ENCODE measurements at regions not wholly inside any gene's neighbourhood (a gene's known extent, or its start where the extent isn't known, plus 50 kb on each side); places are given as distances from the start of the nearest gene placed in this dataset.
A peak's percentile ranks its signal among the peaks of the same experiment; 100 is the strongest.
"Not testable (repeated sequence)": the region's sequence is repeated elsewhere in the genome, so short reads cannot be mapped to it uniquely, and the experiment has no call there.

DNA sequence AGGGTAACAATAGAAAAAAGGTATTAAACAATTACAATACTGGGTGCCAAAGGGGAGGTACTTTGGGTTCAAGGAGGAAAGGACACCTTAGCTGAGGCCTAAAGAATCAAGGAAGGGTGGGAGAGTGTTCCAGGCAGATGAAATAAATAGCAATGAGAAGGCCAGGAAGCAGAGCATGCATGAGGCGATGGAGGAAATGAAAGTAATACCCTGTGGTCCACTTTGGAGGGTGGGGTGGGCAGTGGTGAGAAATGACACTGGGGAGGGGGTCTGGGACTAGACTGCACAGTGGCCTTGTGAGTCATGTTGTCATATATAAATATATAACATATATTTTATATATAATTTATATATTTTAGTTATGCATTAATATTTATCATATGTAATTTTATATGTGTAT, 55.9 kb downstream of the BHLHE40 start:
- no peak for DNase-seq (ENCODE audit: low read depth in 2 of 2)

DNA sequence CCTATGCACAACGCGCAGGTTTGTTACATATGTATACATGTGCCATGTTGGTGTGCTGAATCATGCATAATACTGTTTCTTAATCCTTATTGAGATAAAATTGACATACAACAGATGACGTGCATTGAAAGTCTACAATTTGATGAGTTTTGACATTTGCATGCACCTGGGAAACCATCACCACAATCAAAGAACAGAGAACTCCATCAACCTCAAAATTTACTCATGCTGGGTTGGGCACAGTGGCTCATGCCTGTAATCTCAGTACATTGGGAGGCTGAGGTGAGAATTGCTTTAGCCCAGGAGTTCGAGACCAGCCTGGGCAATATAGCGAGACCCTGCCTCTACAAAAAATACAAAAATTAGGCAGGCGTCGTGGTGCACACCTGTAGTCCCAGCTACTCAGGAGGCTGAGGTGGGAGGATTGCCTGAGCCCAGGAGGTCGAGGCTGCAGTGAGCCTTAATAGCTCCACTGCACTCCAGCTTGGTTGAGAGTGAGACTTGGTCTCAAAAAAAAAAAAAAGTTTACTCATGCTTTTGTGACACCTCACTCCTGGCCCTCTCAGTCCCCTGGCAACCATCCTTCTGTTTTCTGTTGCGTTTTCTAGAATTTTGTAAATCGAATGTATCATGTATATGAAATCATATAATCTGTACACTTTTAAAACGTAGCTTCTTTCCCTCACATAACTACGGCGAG, 56.6 kb downstream of the BHLHE40 start:
- DNase-seq (ENCODE audit: low read depth in 2 of 2), result no peak

DNA sequence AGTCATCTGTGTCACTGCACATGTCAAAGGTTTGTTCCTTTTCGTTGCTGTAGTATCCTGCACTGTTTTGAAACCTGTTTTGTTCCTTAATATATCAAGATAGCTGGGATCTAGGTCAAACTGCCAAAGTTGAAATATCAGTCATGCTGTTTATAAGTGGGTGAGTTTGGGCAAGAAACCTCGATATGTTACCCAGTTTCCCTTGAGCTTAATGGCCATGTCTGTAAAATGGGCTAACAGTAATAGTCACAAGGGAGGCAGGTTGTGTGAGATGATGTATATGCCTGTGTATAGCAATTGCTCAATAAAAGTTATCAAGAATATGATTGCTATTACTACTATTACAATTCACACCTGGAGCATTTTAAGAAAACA, 57.1 kb downstream of the BHLHE40 start:
- no peak for DNase-seq (ENCODE audit: low read depth in 2 of 2)

DNA sequence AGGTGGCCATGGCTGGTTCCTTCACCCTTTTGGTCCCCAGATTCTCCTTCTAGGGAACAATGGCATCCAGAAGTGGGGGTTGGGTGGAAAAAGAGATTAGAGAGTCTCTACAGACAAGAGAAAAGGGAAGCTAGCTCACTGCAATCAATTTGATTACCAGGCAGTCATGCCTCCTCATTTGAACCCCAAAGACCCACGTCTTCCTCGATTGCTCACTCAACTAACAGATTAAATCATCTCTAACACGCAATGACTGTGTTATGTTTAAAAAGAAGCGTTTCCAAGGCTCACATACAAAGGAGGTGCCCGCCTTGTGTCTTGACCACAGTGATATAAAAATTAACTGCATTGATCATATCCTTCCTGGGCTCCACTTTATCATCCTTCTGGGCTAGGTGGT, 57.6 kb downstream of the BHLHE40 start:
- DNase-seq (ENCODE audit: low read depth in 2 of 2), result no peak

DNA sequence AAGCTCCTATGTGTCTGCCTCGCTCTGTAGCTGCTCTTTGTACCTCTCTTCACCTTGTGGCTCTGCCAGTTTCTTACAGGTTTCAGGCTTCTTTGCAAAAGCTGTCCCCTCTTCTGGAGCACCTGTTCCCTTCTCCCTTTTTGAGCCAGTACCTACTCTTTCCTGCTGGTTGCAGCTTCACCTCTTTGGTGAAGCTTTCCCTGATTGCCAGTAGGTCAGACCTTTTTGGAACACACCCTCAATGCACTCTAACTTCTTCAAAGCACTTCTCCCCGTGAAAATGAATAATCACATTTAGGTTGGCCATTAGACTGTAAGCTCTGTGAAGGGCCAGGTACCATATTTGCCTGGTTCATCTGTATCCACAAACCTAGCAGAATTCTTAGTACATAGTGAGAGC, 60.3 kb downstream of the BHLHE40 start:
- DNase-seq (ENCODE audit: low read depth in 2 of 2), result no peak

DNA sequence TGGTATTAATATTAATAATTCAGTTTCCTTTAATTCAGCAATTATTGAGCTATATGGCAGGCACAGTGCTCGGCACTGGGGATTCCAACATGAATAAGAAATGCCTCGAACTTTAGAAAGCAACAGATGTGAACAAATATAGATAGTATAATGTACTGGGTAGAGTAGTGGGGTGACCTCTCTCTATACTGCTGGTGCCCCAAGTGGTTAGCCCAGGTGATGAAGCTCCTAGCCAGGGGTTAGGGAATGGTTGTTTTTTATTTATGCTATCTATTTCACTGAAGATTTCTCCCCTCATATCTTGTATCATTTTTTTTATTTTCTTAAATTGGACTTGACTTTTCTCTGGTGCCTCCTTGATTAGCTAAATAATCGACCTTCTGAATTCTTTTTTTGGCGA, 62.1 kb downstream of the BHLHE40 start:
- DNase-seq (ENCODE audit: low read depth in 2 of 2), result no peak

DNA sequence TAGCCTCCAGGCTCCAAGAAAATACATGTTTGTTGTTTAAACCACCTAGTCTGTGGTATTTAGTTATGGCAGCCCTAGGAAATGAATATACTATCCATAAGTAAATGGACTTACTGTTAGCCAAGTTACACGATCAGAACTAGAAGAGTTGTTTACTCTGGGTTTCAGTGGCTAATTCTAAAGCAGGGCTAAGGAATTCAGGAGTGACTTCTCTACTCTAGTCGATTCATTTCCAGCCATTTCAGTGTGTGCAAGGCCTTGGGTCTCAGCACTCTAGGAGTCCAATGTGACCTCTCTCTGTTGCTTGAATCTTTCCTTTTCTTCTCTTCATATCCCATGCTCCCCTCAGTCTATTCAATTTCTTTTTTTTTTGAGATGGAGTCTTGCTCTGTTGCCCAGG, 66.7 kb downstream of the BHLHE40 start:
- DNase-seq (ENCODE audit: low read depth in 2 of 2), result no peak

DNA sequence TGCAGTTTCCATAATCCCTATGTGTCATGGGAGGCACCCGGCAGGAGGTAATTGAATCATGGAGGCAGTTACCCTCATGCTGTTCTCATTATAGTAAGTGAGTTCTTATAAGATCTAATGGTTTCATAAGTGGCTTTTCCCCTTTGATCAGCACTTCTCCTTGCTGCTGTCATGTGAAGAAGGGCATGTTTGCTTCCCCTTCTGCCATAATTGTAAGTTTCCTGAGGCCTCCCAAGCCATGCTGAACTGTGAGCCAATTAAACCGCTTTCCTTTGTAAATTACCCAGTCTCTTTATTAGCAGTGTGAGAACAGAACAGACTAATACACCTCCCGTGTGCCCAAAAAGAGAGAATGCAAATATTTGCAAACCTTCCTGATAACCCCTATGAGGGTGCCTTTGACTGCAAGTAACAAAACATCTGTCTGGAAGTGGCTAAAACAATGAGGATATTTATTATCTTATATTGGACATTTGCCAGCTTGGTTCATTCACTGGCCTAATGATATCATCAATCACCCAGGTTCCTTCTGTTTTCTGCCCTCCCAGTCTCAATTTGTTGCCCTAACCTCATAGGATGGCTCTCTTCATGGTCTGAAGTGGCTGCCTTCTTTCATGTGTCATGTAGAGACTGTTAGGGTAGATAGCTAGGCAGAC, 68.7 kb downstream of the BHLHE40 start:
- DNase-seq (ENCODE audit: low read depth in 2 of 2), result no peak

DNA sequence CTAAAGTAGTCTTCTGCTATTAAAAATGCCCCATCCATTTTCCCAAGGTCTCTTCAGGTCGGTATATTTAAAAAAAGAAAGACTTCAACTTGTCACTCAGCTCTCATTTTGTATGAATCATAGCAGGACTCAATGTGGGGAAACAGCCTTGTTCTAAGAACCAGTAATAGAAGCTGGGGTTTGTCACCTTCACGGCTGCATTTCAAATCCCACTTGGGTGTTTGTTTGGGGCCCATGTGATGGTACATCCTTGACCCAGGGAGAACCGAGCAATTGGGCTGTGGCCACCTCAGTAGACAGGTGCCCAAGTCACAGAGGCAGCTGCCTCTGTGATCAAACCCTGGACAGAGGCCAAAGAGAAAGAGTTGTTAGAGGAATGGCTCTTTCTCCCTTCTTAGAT, 70.3 kb upstream of the ARL8B start:
- DNase-seq (ENCODE audit: low read depth in 2 of 2), result no peak

DNA sequence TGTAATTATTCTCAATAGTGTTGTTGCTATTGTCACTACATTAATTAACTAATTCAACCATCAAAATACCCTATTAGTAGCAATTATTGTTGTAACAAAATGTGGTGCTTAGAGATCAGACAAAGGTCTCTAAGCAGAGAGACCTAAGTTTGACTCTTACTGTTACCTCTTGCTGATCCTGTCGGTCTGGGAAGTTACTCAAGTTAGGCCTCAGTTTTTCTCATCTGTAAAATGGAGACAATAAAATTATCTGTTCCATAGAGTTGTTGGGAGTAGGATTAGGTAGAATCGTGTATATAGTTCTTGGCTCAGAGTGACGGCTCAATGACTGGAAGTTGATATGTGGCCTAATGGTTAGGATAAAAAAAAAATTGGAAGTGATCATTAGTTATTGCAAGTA, 69.8 kb upstream of the ARL8B start:
- no peak for DNase-seq (ENCODE audit: low read depth in 2 of 2)

DNA sequence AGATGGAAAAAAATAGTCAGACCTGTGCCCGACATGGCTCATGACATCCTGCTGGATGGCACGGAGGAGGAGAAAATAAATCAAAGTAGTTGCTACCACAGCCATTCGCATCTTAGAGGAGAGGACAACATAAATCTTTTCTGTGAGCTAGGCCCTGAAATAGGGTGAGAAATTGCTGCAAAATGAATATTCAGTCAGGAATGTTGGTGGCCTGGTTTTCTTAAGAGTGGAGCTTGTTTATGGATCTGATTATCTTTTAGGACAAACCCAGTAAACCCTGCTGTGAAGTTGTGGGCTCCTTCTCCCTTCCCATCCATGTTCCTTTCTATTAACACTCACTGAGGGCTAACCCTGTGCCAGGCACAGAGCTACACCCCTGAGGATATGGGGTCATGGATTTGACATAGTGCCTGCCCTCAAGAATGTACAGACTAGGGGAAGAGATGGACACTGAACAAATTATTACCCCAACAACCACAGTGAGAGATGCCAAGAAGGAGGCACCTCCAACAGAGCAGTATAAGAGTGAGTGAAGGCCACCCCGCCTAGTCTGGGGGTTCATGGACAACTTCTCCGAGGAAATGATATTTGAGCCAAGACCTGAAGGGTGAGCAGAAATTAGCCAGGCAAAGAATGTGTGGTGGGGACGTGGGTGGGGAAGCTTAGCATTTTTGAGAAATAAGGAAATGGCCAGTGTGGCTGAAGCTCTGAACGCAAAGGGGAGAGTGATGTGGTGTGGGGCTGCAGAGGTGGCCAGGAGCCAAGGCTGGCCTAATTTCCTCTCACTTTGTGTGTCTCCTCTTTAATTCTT, 68.9 kb upstream of the ARL8B start:
- DNase-seq (ENCODE audit: low read depth in 2 of 2), result no peak

DNA sequence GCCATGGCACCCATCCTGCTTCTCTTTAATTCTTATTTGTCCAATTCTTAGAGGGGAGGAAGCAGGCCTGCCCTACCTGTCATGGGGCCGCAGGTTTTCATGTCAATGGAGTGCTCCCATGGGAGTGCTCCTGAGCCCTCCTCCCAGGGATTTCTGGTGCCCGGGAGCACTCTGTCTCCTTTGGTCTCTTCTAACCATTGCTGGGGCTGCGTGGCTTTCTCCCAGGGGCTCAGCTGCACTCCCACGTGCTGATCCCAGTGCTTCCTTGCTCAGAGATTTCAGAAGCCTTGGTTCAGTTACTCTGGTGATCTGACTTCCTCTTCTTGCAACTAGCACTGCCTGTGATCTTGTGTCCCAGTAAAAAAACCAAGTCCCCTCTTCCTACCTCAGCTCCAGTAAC, 68.0 kb upstream of the ARL8B start:
- DNase-seq (ENCODE audit: low read depth in 2 of 2), result no peak

DNA sequence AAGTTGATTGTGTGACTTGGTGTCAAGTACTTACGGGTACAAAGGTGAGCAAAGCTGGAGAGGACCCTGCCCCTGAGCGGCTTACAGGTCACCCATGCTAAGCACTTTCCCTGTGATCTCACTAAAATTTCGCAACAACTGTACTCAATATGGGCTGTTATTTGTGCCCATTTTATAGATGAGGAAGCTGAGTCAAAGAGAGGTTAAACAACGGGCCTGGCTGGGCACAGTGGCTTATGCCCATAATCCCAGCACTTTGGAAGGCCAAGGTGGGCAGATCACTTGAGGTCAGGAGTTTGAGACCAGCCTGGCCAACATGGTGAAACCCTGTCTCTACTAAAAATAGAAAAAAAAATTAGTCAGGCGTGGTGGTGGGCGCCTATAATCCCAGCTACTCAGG, 67.5 kb upstream of the ARL8B start:
- DNase-seq (ENCODE audit: low read depth in 2 of 2), result not testable (repeated sequence)

DNA sequence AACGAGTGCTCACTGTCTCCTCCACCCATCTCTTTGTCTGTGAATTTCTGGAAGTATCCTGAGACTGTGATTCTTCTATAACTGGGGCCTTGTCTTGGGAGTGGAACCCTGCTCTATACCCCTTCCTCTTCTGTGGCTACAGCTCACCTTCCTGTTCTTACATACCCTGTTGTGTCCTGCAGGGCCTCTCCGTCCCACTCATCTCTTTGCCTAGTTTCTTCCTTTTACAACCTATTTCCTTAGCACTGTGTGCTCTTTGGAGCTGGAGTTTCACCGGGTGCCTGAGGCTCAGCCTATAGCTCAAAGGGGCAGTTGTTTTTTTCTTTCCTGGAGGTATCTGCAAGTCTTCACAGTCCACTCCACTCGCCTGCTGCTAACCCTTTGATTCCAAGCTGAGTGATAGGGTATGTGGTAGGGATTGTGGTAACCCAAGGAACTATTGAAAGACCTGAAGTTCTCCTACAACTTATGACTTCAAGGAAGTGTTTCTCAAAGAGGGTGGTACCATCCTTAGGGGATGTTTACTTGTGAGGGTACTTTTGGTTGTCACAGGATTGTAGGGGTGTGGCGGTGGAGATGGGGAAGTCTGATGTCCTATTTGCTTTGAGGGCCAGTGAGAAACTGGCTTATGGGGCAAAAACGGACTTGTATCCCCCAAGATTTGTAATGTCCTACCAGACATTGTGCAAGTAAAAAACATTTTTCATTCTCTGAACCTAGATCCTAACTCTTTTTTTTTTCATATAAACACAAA, 66.6 kb upstream of the ARL8B start:
- no peak for DNase-seq (ENCODE audit: low read depth in 2 of 2)

DNA sequence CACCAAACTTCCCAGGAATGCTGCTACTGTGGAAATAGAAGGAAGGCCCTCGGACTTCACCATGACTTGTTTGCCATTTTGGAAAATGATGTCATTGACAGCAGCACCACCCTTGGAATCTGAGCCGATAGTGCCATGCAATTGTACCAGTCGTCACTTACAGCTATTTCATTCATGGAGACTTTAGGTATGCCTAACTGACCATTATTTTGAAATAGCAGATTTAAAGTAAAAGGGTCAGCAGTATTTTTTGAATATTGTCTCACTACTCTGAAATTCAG, 66.0 kb upstream of the ARL8B start:
- no peak for DNase-seq (ENCODE audit: low read depth in 2 of 2)

DNA sequence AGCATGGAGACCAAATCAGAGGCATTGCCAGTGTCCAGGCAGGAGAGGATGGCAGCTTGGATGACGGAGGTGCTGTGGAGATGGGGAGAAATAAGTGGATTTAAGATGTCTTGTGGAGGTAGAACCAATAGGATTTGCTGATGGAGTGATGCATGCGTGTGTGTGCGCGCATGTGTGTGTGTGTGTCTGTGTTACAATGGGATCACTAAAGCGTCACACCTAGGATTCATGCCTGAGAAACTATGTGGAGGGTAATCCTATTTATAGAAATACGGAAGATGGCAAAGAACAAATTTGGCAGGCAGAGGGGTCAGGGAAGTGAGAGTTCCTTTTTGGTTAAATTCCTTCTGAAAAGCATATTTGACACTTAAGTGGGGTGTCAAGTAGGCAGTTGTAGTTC, 64.8 kb upstream of the ARL8B start:
- DNase-seq (ENCODE audit: low read depth in 2 of 2), result no peak

DNA sequence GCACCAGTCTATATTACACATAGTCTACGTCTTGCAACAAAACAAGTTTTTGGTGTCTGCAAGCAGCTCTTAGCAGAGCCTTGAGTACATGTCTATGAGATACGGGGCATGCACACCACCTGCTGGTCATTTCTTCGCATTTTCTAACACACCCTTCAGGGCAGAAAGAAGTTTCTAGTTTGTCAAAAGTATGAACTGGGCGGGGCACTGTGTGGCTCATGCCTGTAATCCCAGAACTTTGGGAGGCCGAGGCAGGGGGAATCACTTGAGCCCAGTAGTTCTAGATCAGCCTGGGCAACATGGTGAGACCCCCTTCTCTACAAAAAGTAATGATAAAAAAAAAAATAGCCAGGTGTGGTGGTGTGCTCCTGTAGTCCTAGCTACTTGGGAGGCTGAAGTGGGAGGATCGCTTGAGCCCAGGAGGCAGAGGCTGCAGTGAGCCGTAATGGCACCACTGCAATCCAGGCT, 64.2 kb upstream of the ARL8B start:
- DNase-seq (ENCODE audit: low read depth in 2 of 2), result peak; percentile 44 to 57

DNA sequence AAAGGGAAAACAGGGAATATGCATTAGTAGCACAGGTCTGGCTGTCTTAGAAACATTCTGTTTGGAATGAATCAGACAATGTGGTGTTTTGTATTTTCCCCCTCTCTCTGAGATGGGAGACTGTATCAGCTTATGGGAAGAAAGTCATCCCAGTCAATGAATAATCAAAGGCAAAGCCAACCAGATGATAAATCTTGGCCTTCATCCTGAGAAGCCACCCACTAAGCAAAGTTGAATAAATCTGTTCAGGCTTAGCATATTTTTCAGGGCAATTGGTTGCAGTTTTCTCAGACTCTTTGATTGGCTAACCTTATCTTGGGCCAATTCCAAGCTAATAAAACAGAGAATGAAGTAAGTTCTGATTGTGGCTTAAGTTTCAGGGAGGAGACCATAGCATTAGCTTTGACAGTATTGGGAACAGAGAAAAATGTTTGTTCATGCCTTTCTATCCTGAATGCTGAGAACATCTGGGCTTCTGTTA, 63.6 kb upstream of the ARL8B start:
- DNase-seq (ENCODE audit: low read depth in 2 of 2), result no peak

DNA sequence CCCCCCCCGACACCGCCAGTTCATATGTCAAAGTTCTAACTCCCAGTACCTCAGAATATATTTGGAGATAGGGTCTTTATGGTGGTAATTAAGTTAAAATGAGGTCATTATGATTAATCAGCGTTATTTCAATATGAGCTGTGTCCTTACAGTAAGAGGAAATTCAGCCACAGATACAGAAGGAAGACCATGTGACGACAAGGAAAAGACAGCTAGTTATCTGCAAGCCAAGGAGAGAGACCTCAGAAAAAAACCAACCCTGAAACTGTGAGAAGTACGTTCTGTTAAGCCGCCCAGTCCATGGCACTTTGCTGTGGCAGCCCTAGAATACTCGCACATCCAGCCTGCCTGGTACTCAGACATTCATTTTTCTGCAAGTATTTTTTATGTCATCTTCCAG, 62.3 kb upstream of the ARL8B start:
- no peak for DNase-seq (ENCODE audit: low read depth in 2 of 2)

DNA sequence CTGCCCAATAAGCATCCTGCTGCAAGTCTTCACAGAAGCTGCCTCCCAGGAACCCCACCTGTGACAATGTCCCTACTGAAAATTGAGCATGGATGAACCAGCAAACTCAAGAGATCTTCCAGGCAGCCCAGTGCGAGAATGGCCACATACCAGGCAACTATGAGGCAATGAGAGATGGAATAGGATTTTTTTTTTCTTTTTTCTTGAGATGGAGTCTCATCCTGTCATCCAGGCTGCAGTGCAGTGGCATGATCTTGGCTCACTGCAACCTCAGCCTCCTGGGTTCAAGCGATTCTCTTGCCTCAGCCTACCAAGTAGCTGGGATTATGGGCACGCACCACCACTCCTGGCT, 60.9 kb upstream of the ARL8B start:
- no peak for DNase-seq (ENCODE audit: low read depth in 2 of 2)

DNA sequence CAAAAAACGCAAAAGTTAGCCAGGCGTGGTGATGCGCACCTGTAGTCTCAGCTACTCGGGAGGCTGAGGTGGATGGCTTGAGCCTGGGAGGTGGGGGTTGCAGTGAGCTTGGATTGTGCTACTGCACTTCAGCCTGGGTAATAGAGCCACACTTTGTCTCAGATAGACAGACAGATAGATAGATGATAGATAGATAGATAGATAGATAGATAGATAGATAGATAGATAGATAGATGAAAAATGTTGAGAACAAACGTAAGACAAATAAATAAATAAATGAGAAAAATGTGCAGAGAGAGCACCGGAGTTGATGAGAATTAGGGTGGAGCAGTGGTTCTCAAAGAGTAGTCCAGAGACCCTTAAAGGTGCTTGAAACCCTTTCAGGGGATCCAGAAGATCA, 58.4 kb upstream of the ARL8B start:
- DNase-seq (ENCODE audit: low read depth in 2 of 2), result no peak

DNA sequence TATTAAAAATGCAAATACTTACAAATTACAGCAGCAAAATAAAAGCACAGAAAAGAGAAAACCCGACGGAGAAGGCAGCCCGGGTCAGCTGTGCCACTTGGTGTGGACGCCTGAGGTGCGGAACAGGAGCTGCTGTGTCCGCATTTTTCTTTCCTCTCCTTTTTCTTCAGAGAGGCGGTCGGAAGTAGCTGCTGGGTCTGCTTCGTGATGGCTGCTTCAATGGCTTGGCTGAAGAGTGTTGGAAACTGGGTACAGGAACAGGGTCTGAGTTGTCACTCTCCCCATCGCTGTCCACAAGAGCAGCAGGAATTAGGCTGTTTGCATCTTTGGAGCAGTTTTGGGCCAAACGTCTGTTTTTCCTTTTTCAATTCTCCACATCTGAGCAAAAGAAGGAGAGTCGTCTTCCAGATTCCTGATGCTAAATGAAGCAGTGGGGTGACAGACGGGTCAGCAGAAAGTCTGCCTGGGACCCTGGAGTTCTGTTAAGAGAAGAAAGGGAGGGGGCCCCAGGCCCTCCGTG, 53.5 kb upstream of the ARL8B start:
- DNase-seq (ENCODE audit: low read depth in 2 of 2), result no peak
